ENCODE measurements at regions not wholly inside any gene's neighbourhood (a gene's known extent, or its start where the extent isn't known, plus 50 kb on each side); places are given as distances from the start of the nearest gene placed in this dataset.

DNA sequence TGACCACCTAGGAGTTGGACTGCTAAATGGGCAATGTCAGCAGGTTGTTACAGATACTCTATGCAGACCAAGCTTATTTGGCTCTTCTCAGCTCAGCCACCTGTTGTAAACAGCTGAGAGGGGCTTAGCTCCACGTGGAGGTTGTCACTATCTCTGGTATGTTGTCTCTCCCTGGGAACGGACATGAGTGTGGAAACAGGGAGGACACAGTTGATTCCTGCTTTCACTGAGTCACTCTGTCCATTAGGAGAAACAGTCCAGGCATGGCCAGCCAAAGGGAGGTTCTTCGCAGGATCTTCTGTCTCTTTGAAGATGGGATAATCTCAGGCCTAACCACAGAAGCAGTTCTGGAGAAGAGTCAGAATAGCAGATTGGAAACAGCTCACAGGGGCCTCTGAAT is 121.2 kb downstream of the PALM2AKAP2 start:
- H3K9me3 ChIP-seq: no peaks in the 10 kb centered on the region
- DNase-seq: no peak
- TF ChIP-seq POLR2A (IDR thresholded peaks at IDR 0.05): no peak
- TF ChIP-seq, protein P1, sequence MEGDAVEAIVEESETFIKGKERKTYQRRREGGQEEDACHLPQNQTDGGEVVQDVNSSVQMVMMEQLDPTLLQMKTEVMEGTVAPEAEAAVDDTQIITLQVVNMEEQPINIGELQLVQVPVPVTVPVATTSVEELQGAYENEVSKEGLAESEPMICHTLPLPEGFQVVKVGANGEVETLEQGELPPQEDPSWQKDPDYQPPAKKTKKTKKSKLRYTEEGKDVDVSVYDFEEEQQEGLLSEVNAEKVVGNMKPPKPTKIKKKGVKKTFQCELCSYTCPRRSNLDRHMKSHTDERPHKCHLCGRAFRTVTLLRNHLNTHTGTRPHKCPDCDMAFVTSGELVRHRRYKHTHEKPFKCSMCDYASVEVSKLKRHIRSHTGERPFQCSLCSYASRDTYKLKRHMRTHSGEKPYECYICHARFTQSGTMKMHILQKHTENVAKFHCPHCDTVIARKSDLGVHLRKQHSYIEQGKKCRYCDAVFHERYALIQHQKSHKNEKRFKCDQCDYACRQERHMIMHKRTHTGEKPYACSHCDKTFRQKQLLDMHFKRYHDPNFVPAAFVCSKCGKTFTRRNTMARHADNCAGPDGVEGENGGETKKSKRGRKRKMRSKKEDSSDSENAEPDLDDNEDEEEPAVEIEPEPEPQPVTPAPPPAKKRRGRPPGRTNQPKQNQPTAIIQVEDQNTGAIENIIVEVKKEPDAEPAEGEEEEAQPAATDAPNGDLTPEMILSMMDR (IDR thresholded peaks at IDR 0.05): no peak
- no peak for TF ChIP-seq POLR2AphosphoS5 (IDR thresholded peaks at IDR 0.05)
- no peak for TF ChIP-seq EP300 (IDR thresholded peaks at IDR 0.05)
- no peak overlapping the region for H3K4me3 ChIP-seq
- no peaks in the 10 kb centered on the region for H3K36me3 ChIP-seq
- no peaks in the 10 kb centered on the region for H3K4me1 ChIP-seq
- intact Hi-C loops (cut with DNase I): loop anchor here (5.0 to 10.0 kb wide), 2 partner anchors 156 to 724 kb away; no protein-coding TSS in a partner anchor
- H3K27ac ChIP-seq: no peak overlapping the region
- H3K27me3 ChIP-seq: no peaks in the 10 kb centered on the region
- WGBS, 2 donors: 72 to 80% methylated on average over 3 of the region's 3 CpGs

DNA sequence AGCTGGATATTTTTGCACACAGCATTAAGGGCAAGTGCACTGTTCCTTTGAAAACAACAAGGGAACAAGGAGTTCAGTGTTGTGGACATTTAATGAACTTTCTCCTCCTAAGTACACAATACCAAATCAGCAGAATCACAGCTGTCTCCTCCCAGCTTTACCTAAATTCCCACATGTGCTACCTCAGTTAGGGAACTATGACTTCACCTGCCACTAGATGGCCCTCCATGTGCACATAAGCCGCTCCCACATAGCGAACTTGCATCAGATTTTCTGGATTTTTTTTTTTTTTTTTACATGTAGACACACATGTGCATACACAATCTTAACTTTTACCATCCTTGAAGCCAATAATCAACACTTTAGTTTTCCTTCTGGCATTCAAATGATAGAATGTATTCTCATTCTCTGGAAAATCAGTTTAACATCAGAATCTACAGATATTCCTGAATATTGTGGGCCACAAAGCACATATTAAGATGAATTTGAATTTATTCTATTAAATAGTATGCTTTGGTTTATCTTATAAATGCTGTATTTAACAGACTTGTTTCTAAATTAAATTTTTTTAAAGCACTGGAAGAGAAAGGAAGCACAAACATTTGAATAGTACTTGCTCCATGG is 123.6 kb downstream of the PALM2AKAP2 start:
- Histone ChIP-seq H3K9me3 (no peaks in the 10 kb centered on the region), H3K4me3 (no peak overlapping the region), H3K36me3 (no peaks in the 10 kb centered on the region), H3K4me1 (no peaks in the 10 kb centered on the region), H3K27me3 (no peaks in the 10 kb centered on the region), H3K27ac (no peak overlapping the region)
- intact Hi-C loops (cut with DNase I): loop anchor here (1.0 to 10.0 kb wide), 3 partner anchors 154 to 721 kb away; no protein-coding TSS in a partner anchor
- DNase-seq: peak; percentile 77
- TF ChIP-seq EP300 (IDR thresholded peaks at IDR 0.05): no peak
- TF ChIP-seq, protein P1 (IDR thresholded peaks at IDR 0.05): peak; percentile 74 to 85 (median 83)
- 2 to 4% methylated on average over 2 of the region's 2 CpGs for WGBS, 2 donors

GRCh38 chr9:109904666-109905065 is 124.7 kb downstream of the PALM2AKAP2 start:
- 30 to 69% methylated on average over 5 of the region's 5 CpGs for WGBS, 2 donors
- Histone ChIP-seq H3K27ac (no peak overlapping the region), H3K27me3 (no peaks in the 10 kb centered on the region), H3K9me3 (no peaks in the 10 kb centered on the region), H3K4me1 (no peaks in the 10 kb centered on the region), H3K4me3 (no peak overlapping the region), H3K36me3 (no peaks in the 10 kb centered on the region)
- intact Hi-C loops (cut with DNase I): loop anchor here (5.0 to 10.0 kb wide), 2 partner anchors 153 to 720 kb away; no protein-coding TSS in a partner anchor
- no peak for TF ChIP-seq EP300 (IDR thresholded peaks at IDR 0.05)
- TF ChIP-seq POLR2A (IDR thresholded peaks at IDR 0.05): no peak
- no peak for TF ChIP-seq POLR2AphosphoS5 (IDR thresholded peaks at IDR 0.05)
- TF ChIP-seq, protein P1 (IDR thresholded peaks at IDR 0.05): no peak
- DNase-seq: no peak

DNA sequence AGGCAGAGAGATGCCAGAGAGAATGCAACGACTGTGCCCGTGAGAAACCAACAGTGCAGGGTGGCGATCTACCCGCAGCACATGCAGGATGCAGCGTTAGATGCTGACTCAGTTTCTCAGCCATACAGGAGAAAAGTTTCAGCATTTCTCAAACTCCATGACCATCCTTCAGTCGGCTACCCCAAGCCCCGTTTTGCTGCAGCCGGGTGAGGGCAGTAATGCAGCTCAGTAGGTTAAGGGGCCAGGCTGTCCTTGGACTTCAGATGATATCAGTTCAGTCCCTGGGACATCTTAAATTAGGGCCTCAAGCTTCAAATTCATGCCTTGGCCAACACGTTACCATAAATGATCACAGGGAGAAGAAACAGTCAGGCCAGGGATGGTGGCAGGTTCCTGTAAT is 125.5 kb downstream of the PALM2AKAP2 start:
- H3K4me3 ChIP-seq: no peak overlapping the region
- no peak for DNase-seq
- TF ChIP-seq POLR2AphosphoS5 (IDR thresholded peaks at IDR 0.05) (no peak), EP300 (IDR thresholded peaks at IDR 0.05) (no peak), POLR2A (IDR thresholded peaks at IDR 0.05) (no peak)
- TF ChIP-seq, protein P1 (IDR thresholded peaks at IDR 0.05): no peak
- H3K4me1 ChIP-seq: no peaks in the 10 kb centered on the region
- H3K9me3 ChIP-seq: no peaks in the 10 kb centered on the region
- no peaks in the 10 kb centered on the region for H3K36me3 ChIP-seq
- H3K27ac ChIP-seq: no peak overlapping the region
- 94% methylated on average over 9 of the region's 9 CpGs for WGBS, 2 donors
- no peaks in the 10 kb centered on the region for H3K27me3 ChIP-seq
- intact Hi-C loops (cut with DNase I): loop anchor here (10.0 kb wide), 1 partner anchor 719 kb away; no protein-coding TSS in a partner anchor
